ENCODE measurements at regions not wholly inside any gene's neighbourhood (a gene's known extent, or its start where the extent isn't known, plus 50 kb on each side); places are given as distances from the start of the nearest gene placed in this dataset.

- no peak for DNase-seq (ENCODE audit: low read depth, low spot score)
- in situ Hi-C loops (cut with HindIII; ENCODE audit: low sequenced_read_pairs), result no loop called here
- no peak for TF ChIP-seq CTCF (IDR thresholded peaks at IDR 0.05; ENCODE audit: low read depth, low read length)
- no peak overlapping the region for H3K4me3 ChIP-seq (ENCODE audit: low read depth, low read length)
Observed at GRCh38 chr22:22997262-22997898, 72.9 kb upstream of the GNAZ start.

- H3K4me3 ChIP-seq (ENCODE audit: low read depth, low read length), result no peak overlapping the region
- no peak for DNase-seq (ENCODE audit: low read depth, low spot score)
- in situ Hi-C loops (cut with HindIII; ENCODE audit: low sequenced_read_pairs), result no loop called here
- no peak for TF ChIP-seq CTCF (IDR thresholded peaks at IDR 0.05; ENCODE audit: low read depth, low read length)
Observed at GRCh38 chr22:22997988-22998387, 72.3 kb upstream of the GNAZ start.

GRCh38 chr22:22999523-22999922 is 70.8 kb upstream of the GNAZ start:
- TF ChIP-seq CTCF (IDR thresholded peaks at IDR 0.05; ENCODE audit: low read depth, low read length), result no peak
- DNase-seq (ENCODE audit: low read depth, low spot score), result no peak
- H3K4me3 ChIP-seq (ENCODE audit: low read depth, low read length), result no peak overlapping the region
- in situ Hi-C loops (cut with HindIII; ENCODE audit: low sequenced_read_pairs), result no loop called here

- DNase-seq (ENCODE audit: low read depth, low spot score), result no peak
- no peak for TF ChIP-seq CTCF (IDR thresholded peaks at IDR 0.05; ENCODE audit: low read depth, low read length)
- in situ Hi-C loops (cut with HindIII; ENCODE audit: low sequenced_read_pairs), result no loop called here
- no peak overlapping the region for H3K4me3 ChIP-seq (ENCODE audit: low read depth, low read length)
Observed at GRCh38 chr22:23000657-23001347, 69.5 kb upstream of the GNAZ start.

- TF ChIP-seq CTCF (IDR thresholded peaks at IDR 0.05; ENCODE audit: low read depth, low read length), result no peak
- H3K4me3 ChIP-seq (ENCODE audit: low read depth, low read length), result no peak overlapping the region
- in situ Hi-C loops (cut with HindIII; ENCODE audit: low sequenced_read_pairs), result no loop called here
- no peak for DNase-seq (ENCODE audit: low read depth, low spot score)
Observed at GRCh38 chr22:23001463-23001862, 68.9 kb upstream of the GNAZ start.

GRCh38 chr22:23002612-23003180 is 67.6 kb upstream of the GNAZ start:
- H3K4me3 ChIP-seq (ENCODE audit: low read depth, low read length), result no peak overlapping the region
- no peak for DNase-seq (ENCODE audit: low read depth, low spot score)
- in situ Hi-C loops (cut with HindIII; ENCODE audit: low sequenced_read_pairs), result no loop called here
- no peak for TF ChIP-seq CTCF (IDR thresholded peaks at IDR 0.05; ENCODE audit: low read depth, low read length)
